ENCODE measurements at regions not wholly inside any gene's neighbourhood (a gene's known extent, or its start where the extent isn't known, plus 50 kb on each side); places are given as distances from the start of the nearest gene placed in this dataset.

GRCh38 chr12:107888789-107889188 lies 114.3 kb downstream of the ASCL4 start:
- no peak for DNase-seq (ENCODE audit: low read depth in 1 of 2, low spot score in 1 of 2)

GRCh38 chr12:107891967-107892366 lies 117.5 kb downstream of the ASCL4 start:
- no peak for DNase-seq (ENCODE audit: low read depth in 1 of 2, low spot score in 1 of 2)

- DNase-seq (ENCODE audit: low read depth in 1 of 2, low spot score in 1 of 2), result no peak
These were observed 120.1 kb downstream of the ASCL4 start for GRCh38 chr12:107894589-107894988.

- DNase-seq (ENCODE audit: low read depth in 1 of 2, low spot score in 1 of 2), result no peak
These were observed 121.5 kb downstream of the ASCL4 start for GRCh38 chr12:107895966-107896365.

- no peak for DNase-seq (ENCODE audit: low read depth in 1 of 2, low spot score in 1 of 2)
These were observed 126.1 kb downstream of the ASCL4 start for GRCh38 chr12:107900588-107900987.

GRCh38 chr12:107903341-107904061 lies 129.0 kb downstream of the ASCL4 start:
- no peak for DNase-seq (ENCODE audit: low read depth in 1 of 2, low spot score in 1 of 2)

- DNase-seq (ENCODE audit: low read depth in 1 of 2, low spot score in 1 of 2), result no peak
These were observed 132.2 kb downstream of the ASCL4 start for GRCh38 chr12:107906707-107907106.

GRCh38 chr12:107912421-107913004 lies 138.0 kb downstream of the ASCL4 start:
- peak; percentile 33 to 45 for DNase-seq (ENCODE audit: low read depth in 1 of 2, low spot score in 1 of 2)

GRCh38 chr12:107914460-107914977 lies 140.0 kb downstream of the ASCL4 start:
- DNase-seq (ENCODE audit: low read depth in 1 of 2, low spot score in 1 of 2), result no peak

GRCh38 chr12:107917912-107918800 lies 143.7 kb downstream of the ASCL4 start:
- no peak for DNase-seq (ENCODE audit: low read depth in 1 of 2, low spot score in 1 of 2)

GRCh38 chr12:107921062-107921461 lies 146.6 kb downstream of the ASCL4 start:
- no peak for DNase-seq (ENCODE audit: low read depth in 1 of 2, low spot score in 1 of 2)

GRCh38 chr12:107925125-107925524 lies 150.6 kb downstream of the ASCL4 start:
- no peak for DNase-seq (ENCODE audit: low read depth in 1 of 2, low spot score in 1 of 2)

GRCh38 chr12:107929436-107929835 lies 154.9 kb downstream of the ASCL4 start:
- no peak for DNase-seq (ENCODE audit: low read depth in 1 of 2, low spot score in 1 of 2)

- no peak for DNase-seq (ENCODE audit: low read depth in 1 of 2, low spot score in 1 of 2)
These were observed 157.3 kb downstream of the ASCL4 start for GRCh38 chr12:107931761-107932160.

- no peak for DNase-seq (ENCODE audit: low read depth in 1 of 2, low spot score in 1 of 2)
These were observed 163.9 kb downstream of the ASCL4 start for GRCh38 chr12:107938446-107938845.

- no peak for DNase-seq (ENCODE audit: low read depth in 1 of 2, low spot score in 1 of 2)
These were observed 174.0 kb downstream of the ASCL4 start for GRCh38 chr12:107948391-107948945.

- no peak for DNase-seq (ENCODE audit: low read depth in 1 of 2, low spot score in 1 of 2)
These were observed 176.5 kb downstream of the ASCL4 start for GRCh38 chr12:107951024-107951423.

- DNase-seq (ENCODE audit: low read depth in 1 of 2, low spot score in 1 of 2), result no peak
These were observed 173.0 kb upstream of the WSCD2 start for GRCh38 chr12:107955966-107956643.

GRCh38 chr12:107957459-107957858 lies 171.6 kb upstream of the WSCD2 start:
- DNase-seq (ENCODE audit: low read depth in 1 of 2, low spot score in 1 of 2), result no peak

- DNase-seq (ENCODE audit: low read depth in 1 of 2, low spot score in 1 of 2), result no peak
These were observed 165.5 kb upstream of the WSCD2 start for GRCh38 chr12:107963635-107964034.

- DNase-seq (ENCODE audit: low read depth in 1 of 2, low spot score in 1 of 2), result no peak
These were observed 161.9 kb upstream of the WSCD2 start for GRCh38 chr12:107967170-107967569.

All from activated CD4-positive, alpha-beta T cell treated with anti-CD3 and anti-CD28 coated beads, Interleukin-2, amount 50 U/mL, for 24 hours (primary cell).